ENCODE measurements at regions not wholly inside any gene's neighbourhood (a gene's known extent, or its start where the extent isn't known, plus 50 kb on each side); places are given as distances from the start of the nearest gene placed in this dataset.
"Not testable (repeated sequence)": the region's sequence is repeated elsewhere in the genome, so short reads cannot be mapped to it uniquely, and the experiment has no call there.

GRCh38 chr2:59882822-59883221 lies 670.6 kb downstream of the BCL11A start:
- no peak for DNase-seq

DNA sequence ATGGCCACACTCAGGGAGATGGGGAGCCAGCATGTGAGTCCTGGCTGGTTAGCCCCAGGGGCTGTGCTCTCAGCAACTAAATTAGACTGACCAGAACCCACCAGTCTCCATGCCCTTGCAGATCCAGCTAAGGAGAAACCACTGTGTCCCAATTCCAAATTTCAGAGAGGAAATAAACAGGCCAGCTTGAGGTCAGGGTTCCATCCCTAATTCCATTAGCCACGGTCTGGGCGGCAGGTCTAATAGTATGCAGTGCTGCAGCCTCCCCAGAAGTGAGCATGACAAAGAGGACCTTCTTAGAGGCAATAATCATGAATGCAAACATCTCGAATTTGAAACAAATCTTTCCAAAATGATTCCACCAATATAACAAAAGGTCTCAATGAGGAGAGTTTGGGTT lies 671.2 kb downstream of the BCL11A start:
- DNase-seq = no peak

DNA sequence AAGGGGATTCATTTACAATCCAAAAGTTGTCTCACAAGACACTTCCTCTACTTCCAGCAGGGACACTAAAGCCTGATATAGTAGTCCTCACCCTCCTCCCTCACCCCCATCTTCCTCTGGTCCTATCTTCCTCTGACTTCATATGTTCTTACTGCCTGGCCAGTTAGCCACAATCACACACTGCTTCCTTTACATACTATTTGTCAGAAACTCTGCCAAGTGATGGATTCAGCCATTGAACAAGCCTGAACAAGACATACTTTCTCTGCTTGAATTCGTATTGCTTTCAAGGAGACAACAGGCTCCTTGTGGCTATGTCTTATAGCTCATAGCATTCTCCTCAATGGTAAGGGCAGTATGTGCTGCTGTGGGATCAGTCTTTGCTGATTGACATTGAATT lies 672.2 kb downstream of the BCL11A start:
- no peak for DNase-seq

GRCh38 chr2:59879700-59880131 lies 673.7 kb downstream of the BCL11A start:
- DNase-seq = no peak

DNA sequence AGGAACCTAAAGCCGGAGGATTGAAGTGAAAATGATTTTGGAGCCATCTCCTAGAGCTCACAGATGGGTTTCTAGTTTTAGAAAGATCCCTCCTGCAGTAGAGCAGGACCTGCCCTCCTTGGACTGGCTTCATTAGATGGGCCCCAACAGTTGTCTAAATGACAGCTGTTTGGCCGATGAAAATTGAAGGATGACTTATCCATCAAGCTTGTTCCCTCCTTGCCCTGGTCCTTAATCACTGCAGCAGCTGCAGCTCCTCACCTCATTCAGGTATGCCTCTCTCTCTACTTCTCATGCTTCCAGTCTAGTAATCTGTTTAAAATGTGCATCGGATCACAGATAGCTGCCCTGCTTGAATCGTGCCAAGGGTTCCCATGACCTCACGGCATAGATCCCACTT lies 677.6 kb downstream of the BCL11A start:
- no peak for DNase-seq

DNA sequence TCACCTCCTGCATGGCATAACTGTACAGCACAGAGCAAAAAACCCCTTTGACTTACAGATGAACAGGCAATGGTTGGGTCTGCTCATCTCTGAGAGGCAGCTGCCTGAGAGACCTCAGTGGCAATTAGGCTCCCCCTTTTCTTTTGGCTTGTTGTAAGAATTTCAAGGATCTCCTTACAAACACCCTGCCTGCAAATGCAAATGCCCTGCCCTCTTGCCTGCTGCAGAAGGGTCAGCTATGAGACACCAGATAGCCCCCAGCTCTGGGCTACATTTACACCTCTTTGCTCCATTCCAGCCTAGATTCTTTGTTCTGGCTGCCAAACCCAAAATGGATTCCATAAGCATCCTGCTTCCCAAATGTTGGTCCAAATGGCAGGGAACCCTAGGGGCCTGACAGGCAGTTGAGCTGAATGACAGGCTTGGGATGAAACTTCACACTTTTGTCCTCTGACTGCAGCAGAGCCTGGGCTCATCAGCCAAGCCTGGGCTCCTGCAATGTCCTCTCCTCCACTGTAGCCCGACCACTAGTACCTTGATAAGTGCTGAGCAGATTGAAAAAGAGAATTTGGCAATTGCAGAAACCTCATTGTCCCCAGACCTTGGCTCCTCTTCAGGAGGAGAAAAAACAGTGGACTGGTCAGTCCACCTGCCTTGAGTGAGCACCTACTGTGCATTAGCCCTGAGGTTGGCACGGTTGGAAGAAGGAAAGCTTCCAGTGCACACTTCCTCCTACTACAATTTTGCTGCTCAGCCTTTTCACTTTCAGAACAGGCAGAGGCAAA lies 678.3 kb downstream of the BCL11A start:
- no peak for DNase-seq

GRCh38 chr2:59874361-59874760 lies 679.1 kb downstream of the BCL11A start:
- no peak for DNase-seq

GRCh38 chr2:59871830-59872229 lies 681.6 kb downstream of the BCL11A start:
- no peak for DNase-seq

DNA sequence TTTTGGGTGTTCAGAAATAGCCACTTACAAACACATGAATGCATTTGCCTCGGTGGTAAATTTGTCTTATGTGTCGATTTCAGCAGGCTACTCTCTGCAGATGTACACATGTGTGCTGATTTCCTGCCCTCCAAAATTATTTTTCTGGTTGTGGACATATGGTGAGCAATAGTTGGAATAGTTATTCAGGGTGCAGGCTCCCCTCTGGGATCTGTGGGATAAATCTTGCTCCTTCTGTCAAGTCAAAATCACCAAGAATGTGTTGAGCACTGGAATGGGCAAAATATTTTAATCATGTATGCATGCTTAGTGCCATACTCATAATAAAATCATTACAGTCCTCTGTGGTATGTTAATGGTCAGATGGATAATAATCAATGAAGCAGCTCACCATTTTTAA lies 684.5 kb downstream of the BCL11A start:
- DNase-seq = no peak

DNA sequence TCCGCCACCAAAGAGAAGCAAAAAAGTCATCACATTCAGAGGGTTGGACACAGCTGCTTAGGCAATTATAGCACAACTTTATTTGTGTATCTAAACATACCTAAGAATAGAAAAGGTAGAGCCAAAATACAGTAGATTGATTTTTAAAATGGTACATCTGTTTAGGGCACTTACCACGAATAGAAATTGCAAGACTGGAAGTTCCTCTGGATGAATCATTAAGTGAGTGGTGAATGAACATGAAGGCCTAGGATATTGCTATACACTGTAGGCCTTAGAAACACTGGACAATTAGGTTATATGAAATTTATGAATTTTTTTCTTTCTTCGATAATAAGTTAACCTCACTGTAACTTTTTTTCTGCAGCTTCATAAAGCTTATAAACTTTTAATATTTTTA lies 687.0 kb downstream of the BCL11A start:
- DNase-seq = no peak

DNA sequence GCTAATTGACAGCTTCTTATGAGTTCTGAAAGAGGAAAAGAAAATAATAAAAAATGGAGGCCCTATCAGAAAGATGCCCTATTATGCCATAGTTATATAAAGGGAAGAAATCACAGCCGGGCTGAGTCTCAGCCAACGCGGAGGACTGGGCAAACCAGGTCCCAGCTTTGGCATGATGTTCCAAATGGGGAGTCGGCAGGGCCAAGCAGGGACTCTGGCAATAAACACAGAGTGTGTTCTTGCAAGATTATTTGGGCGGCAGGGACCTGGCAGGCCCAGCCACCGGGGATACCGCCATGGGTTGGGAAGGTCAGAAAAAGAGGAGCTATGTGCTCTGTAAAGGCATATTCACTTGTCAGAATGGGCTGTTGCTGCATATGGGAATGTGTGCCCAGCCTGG lies 694.9 kb downstream of the BCL11A start:
- DNase-seq = no peak

GRCh38 chr2:59857109-59857508 lies 696.3 kb downstream of the BCL11A start:
- DNase-seq = no peak

GRCh38 chr2:59856391-59856790 lies 697.1 kb downstream of the BCL11A start:
- DNase-seq = no peak

DNA sequence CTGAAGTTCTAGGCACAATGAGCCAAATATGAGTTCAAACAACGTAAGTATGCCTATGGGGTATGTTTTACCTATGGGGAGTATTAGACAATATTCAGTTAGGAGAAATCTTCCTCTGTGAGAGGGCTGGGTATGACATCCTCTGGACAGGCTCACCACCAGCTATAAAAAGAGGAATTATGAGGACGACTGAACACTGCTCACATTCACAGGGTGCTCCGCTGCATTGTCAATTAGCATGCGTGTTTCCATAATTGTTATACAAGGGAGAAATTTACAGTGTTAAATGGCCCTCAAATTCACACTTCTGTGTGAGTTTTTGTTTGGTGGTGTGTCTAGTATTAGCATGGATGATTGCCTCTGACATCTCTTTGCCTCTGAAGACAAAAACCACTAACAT lies 700.4 kb downstream of the BCL11A start:
- DNase-seq = no peak

DNA sequence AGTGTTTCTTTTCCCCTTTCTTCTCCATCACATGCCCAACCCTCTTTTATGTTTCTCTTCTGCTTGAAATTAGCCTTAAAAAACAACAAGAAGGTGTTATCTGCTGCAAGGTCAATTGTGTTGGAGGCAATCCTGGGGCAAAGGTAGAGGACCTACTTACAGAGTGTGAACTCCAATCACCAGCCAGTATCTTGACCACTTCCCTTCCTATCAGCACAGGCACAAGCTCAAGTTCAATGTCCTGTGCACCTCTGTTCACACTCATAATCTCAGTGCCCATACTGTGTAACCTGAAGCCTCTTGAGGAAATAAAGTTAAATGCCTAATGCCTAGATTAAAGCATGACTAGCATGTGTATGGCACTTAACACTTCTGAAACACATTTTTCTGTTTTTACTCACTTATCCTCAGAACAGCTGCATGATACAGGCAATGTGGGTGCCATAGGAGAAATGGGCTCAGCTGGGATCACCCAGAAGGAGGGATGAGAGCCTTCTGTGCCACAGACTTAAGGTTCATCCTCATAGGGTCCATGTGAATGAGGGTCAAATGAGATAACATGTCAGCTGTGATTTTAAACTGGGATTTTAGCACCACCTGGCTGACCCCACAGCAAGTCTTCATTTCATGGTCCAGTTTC lies 701.5 kb downstream of the BCL11A start:
- DNase-seq = no peak

- no peak for DNase-seq
These were observed 702.9 kb downstream of the BCL11A start for GRCh38 chr2:59850554-59850953.

DNA sequence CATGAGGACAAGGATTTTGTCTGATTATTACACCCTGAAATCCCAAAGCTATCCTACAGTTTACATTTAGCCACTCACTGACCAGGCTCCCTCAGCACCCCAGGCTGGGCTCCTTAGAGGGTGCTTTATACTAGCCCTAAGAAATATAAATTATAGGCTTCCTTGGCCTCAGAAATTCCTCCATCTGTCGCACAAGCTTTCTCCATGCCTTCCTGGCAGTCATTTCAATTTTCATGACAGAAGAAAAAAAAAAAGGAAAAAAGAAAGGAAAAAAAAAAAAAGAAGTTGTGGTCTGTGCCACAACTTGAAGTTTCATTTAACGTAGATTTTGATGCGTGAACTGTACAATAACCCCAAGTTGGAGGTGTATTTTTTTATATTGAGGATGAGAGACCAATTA lies 719.5 kb downstream of the BCL11A start:
- DNase-seq = no peak

GRCh38 chr2:59830601-59831000 lies 722.9 kb downstream of the BCL11A start:
- no peak for DNase-seq

GRCh38 chr2:59827677-59828076 lies 725.8 kb downstream of the BCL11A start:
- DNase-seq = no peak

DNA sequence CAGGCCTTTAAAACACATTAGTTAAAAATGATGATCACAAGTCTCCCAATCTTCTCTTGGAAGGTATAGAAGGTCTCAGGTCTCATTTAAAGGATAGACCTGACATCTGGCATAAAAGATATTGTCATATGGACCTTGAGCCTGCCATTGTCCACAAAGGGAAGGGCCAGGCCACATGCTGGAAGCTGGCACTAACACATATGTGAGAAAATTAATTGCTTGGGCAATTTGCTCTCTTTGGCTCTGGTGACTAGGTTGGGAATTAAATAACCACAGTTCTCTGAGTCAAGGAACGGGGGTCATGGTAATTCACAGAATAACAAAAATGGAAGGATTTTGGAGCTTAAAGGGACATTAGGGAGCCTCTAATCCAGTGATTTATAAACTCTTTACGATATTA lies 727.3 kb downstream of the BCL11A start:
- DNase-seq = no peak

DNA sequence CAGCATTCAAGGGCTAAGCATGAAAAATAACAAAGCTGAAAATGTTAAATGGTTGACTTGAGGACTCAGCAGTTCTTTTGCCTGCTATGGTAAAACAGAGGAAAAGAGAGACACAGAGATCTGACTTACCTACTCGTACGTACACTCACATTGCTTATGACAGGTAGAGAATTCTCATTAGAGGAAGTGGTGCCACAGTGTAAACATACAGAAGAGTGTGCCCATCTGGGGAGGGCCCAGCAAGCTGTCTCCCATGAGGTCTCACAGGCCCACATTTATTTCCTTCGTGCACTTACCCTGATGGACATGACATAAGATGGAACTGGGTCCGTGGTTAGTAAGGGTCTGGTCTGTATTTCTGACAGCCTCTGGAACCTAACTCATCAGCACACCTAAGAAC lies 729.1 kb downstream of the BCL11A start:
- DNase-seq = no peak

DNA sequence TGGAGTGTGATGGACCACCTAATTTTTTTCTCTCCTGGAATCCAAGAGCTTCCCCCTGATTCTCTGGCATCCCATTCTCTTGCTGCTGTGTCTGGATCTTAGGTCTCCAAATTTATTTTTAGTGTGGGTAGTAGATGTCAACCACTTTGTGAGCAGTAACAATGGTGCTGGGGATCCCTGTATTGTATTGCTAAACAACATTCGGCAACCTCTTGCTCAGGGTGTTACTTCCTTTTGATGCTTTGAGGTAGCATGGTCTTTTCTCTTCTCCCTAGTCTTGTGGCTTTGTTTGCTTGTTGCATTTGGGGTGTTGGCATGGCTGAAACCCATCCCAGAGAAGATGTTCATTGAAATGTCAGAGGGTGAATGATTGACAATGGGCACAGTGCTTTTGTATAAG lies 737.4 kb downstream of the BCL11A start:
- DNase-seq = no peak

GRCh38 chr2:59810283-59810682 lies 743.2 kb downstream of the BCL11A start:
- not testable (repeated sequence) for DNase-seq
